WTC11 (cell line): ENCODE measurements at regions not wholly inside any gene's neighbourhood (a gene's known extent, or its start where the extent isn't known, plus 50 kb on each side); places are given as distances from the start of the nearest gene placed in this dataset.

Source experiments
- ESRRA ChIP-seq: sonication (generic); formaldehyde crosslinking; IDR thresholded peaks from 2 replicates; pipeline ENCODE4 v1.8.1; 2022; ENCODE audit warnings: mild to moderate bottlenecking, missing genetic modification reagents, borderline replicate concordance
- FOXJ3 ChIP-seq: sonication (generic); formaldehyde crosslinking; IDR thresholded peaks from 2 replicates; pipeline ENCODE4 v1.9.0; 2021; ENCODE audit warnings: missing genetic modification reagents, mild to moderate bottlenecking, borderline replicate concordance
- SP1 ChIP-seq: sonication (generic); formaldehyde crosslinking; conservative IDR thresholded peaks from 2 replicates; pipeline ENCODE4 v1.8.1; 2022; ENCODE audit warnings: missing genetic modification reagents
- TEAD4 ChIP-seq: sonication (generic); formaldehyde crosslinking; IDR thresholded peaks from 2 replicates; pipeline ENCODE4 v1.8.0; 2022; ENCODE audit warnings: mild to moderate bottlenecking, missing genetic modification reagents
- TF ChIP-seq, protein P1 (sequence below): fragments of 200-600 bp; IDR thresholded peaks from 2 replicates; pipeline ENCODE4 v1.8.0; 2022; ENCODE audit warnings: antibody characterized with exemption
- TF ChIP-seq, protein P2 (sequence below): sonication (generic); formaldehyde crosslinking; IDR thresholded peaks from 2 replicates; pipeline ENCODE4 v1.8.1; 2023; ENCODE audit warnings: mild to moderate bottlenecking, missing genetic modification reagents
- TF ChIP-seq, protein P3 (sequence below): sonication (generic); formaldehyde crosslinking; IDR thresholded peaks from 2 replicates; pipeline ENCODE4 v1.8.1; 2022; ENCODE audit warnings: mild to moderate bottlenecking, moderate library complexity, missing genetic modification reagents
- TF ChIP-seq, protein P4 (sequence below): sonication (generic); formaldehyde crosslinking; IDR thresholded peaks from 2 replicates; pipeline ENCODE4 v1.8.1; 2023; ENCODE audit warnings: mild to moderate bottlenecking, missing genetic modification reagents, moderate library complexity

DNA sequence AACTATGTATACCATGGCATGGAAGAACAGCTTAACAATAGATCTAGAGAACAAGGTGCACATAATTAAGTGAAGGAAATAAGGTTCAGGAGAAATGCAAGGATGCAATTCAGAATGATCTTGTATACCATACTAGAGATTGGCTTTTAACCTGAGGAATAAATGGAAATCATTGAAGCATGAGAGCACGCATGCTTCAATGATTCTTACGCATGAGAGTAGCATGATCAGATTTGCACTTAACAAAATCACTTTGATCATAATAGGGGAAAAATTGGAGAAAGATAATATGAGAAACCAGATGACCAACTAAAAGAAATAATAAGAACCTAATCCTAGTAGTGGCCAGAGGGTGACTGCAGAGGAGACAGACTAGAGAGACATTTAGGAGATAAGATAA, 133.3 kb upstream of the FSCB start:
- TF ChIP-seq, protein P1, sequence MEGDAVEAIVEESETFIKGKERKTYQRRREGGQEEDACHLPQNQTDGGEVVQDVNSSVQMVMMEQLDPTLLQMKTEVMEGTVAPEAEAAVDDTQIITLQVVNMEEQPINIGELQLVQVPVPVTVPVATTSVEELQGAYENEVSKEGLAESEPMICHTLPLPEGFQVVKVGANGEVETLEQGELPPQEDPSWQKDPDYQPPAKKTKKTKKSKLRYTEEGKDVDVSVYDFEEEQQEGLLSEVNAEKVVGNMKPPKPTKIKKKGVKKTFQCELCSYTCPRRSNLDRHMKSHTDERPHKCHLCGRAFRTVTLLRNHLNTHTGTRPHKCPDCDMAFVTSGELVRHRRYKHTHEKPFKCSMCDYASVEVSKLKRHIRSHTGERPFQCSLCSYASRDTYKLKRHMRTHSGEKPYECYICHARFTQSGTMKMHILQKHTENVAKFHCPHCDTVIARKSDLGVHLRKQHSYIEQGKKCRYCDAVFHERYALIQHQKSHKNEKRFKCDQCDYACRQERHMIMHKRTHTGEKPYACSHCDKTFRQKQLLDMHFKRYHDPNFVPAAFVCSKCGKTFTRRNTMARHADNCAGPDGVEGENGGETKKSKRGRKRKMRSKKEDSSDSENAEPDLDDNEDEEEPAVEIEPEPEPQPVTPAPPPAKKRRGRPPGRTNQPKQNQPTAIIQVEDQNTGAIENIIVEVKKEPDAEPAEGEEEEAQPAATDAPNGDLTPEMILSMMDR: no peak
- no peak for TF ChIP-seq TEAD4
- TF ChIP-seq, protein P2, sequence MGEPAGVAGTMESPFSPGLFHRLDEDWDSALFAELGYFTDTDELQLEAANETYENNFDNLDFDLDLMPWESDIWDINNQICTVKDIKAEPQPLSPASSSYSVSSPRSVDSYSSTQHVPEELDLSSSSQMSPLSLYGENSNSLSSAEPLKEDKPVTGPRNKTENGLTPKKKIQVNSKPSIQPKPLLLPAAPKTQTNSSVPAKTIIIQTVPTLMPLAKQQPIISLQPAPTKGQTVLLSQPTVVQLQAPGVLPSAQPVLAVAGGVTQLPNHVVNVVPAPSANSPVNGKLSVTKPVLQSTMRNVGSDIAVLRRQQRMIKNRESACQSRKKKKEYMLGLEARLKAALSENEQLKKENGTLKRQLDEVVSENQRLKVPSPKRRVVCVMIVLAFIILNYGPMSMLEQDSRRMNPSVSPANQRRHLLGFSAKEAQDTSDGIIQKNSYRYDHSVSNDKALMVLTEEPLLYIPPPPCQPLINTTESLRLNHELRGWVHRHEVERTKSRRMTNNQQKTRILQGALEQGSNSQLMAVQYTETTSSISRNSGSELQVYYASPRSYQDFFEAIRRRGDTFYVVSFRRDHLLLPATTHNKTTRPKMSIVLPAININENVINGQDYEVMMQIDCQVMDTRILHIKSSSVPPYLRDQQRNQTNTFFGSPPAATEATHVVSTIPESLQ: no peak
- TF ChIP-seq ESRRA (CRISPR knock-in tag): no peak
- no peak for TF ChIP-seq FOXJ3 (CRISPR knock-in tag)
- TF ChIP-seq, protein P3, sequence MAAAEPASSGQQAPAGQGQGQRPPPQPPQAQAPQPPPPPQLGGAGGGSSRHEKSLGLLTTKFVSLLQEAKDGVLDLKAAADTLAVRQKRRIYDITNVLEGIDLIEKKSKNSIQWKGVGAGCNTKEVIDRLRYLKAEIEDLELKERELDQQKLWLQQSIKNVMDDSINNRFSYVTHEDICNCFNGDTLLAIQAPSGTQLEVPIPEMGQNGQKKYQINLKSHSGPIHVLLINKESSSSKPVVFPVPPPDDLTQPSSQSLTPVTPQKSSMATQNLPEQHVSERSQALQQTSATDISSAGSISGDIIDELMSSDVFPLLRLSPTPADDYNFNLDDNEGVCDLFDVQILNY (CRISPR knock-in tag): no peak
- TF ChIP-seq, protein P4, sequence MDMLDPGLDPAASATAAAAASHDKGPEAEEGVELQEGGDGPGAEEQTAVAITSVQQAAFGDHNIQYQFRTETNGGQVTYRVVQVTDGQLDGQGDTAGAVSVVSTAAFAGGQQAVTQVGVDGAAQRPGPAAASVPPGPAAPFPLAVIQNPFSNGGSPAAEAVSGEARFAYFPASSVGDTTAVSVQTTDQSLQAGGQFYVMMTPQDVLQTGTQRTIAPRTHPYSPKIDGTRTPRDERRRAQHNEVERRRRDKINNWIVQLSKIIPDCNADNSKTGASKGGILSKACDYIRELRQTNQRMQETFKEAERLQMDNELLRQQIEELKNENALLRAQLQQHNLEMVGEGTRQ (CRISPR knock-in tag): no peak
- no peak for TF ChIP-seq SP1
